ENCODE measurements at regions not wholly inside any gene's neighbourhood (a gene's known extent, or its start where the extent isn't known, plus 50 kb on each side); places are given as distances from the start of the nearest gene placed in this dataset.

GRCh38 chr20:54707801-54708200 is 232.4 kb downstream of the DOK5 start:
- H3K9me3 ChIP-seq (ENCODE audit: insufficient read depth, low read length) = no peaks in the 10 kb centered on the region
- no peaks in the 10 kb centered on the region for H3K36me3 ChIP-seq (ENCODE audit: insufficient read depth, insufficient read length, low read length)
- TF ChIP-seq ZNF274 (IDR thresholded peaks at IDR 0.05; ENCODE audit: low read depth, low read length) (no peak), YY1 (IDR thresholded peaks at IDR 0.05; ENCODE audit: insufficient read depth, insufficient read length) (no peak), SUZ12 (IDR thresholded peaks at IDR 0.05; ENCODE audit: extremely low read depth, insufficient read depth, insufficient read length) (no peak)
- H3K9ac ChIP-seq (ENCODE audit: insufficient read length, low read depth) = no peak overlapping the region
- no peak for DNase-seq (ENCODE audit: low read depth, low spot score)
- no peak overlapping the region for H3K4me3 ChIP-seq (ENCODE audit: insufficient read length, low read depth)
- H3K4me1 ChIP-seq (ENCODE audit: insufficient read depth, insufficient read length) = no peaks in the 10 kb centered on the region
- no peaks in the 10 kb centered on the region for H3K27me3 ChIP-seq (ENCODE audit: insufficient read depth, insufficient read length)

- H3K4me3 ChIP-seq (ENCODE audit: insufficient read length, low read depth) = no peak overlapping the region
- no peaks in the 10 kb centered on the region for H3K27me3 ChIP-seq (ENCODE audit: insufficient read depth, insufficient read length)
- H3K9me3 ChIP-seq (ENCODE audit: insufficient read depth, low read length) = no peaks in the 10 kb centered on the region
- no peak for TF ChIP-seq SUZ12 (IDR thresholded peaks at IDR 0.05; ENCODE audit: extremely low read depth, insufficient read depth, insufficient read length)
- TF ChIP-seq YY1 (IDR thresholded peaks at IDR 0.05; ENCODE audit: insufficient read depth, insufficient read length) = no peak
- TF ChIP-seq ZNF274 (IDR thresholded peaks at IDR 0.05; ENCODE audit: low read depth, low read length) = no peak
- H3K36me3 ChIP-seq (ENCODE audit: insufficient read depth, insufficient read length, low read length) = no peaks in the 10 kb centered on the region
- DNase-seq (ENCODE audit: low read depth, low spot score) = no peak
- no peak overlapping the region for H3K9ac ChIP-seq (ENCODE audit: insufficient read length, low read depth)
- no peaks in the 10 kb centered on the region for H3K4me1 ChIP-seq (ENCODE audit: insufficient read depth, insufficient read length)
These were observed 231.2 kb downstream of the DOK5 start for GRCh38 chr20:54706581-54706980.

- TF ChIP-seq YY1 (IDR thresholded peaks at IDR 0.05; ENCODE audit: insufficient read depth, insufficient read length) (no peak), ZNF274 (IDR thresholded peaks at IDR 0.05; ENCODE audit: low read depth, low read length) (no peak), SUZ12 (IDR thresholded peaks at IDR 0.05; ENCODE audit: extremely low read depth, insufficient read depth, insufficient read length) (no peak)
- no peak overlapping the region for H3K4me3 ChIP-seq (ENCODE audit: insufficient read length, low read depth)
- no peak overlapping the region for H3K9ac ChIP-seq (ENCODE audit: insufficient read length, low read depth)
- H3K27me3 ChIP-seq (ENCODE audit: insufficient read depth, insufficient read length) = no peaks in the 10 kb centered on the region
- no peak for DNase-seq (ENCODE audit: low read depth, low spot score)
- no peaks in the 10 kb centered on the region for H3K9me3 ChIP-seq (ENCODE audit: insufficient read depth, low read length)
- no peaks in the 10 kb centered on the region for H3K36me3 ChIP-seq (ENCODE audit: insufficient read depth, insufficient read length, low read length)
- no peaks in the 10 kb centered on the region for H3K4me1 ChIP-seq (ENCODE audit: insufficient read depth, insufficient read length)
These were observed 228.7 kb downstream of the DOK5 start for GRCh38 chr20:54704032-54704635.
